ENCODE measurements at regions not wholly inside any gene's neighbourhood (a gene's known extent, or its start where the extent isn't known, plus 50 kb on each side); places are given as distances from the start of the nearest gene placed in this dataset.

DNA sequence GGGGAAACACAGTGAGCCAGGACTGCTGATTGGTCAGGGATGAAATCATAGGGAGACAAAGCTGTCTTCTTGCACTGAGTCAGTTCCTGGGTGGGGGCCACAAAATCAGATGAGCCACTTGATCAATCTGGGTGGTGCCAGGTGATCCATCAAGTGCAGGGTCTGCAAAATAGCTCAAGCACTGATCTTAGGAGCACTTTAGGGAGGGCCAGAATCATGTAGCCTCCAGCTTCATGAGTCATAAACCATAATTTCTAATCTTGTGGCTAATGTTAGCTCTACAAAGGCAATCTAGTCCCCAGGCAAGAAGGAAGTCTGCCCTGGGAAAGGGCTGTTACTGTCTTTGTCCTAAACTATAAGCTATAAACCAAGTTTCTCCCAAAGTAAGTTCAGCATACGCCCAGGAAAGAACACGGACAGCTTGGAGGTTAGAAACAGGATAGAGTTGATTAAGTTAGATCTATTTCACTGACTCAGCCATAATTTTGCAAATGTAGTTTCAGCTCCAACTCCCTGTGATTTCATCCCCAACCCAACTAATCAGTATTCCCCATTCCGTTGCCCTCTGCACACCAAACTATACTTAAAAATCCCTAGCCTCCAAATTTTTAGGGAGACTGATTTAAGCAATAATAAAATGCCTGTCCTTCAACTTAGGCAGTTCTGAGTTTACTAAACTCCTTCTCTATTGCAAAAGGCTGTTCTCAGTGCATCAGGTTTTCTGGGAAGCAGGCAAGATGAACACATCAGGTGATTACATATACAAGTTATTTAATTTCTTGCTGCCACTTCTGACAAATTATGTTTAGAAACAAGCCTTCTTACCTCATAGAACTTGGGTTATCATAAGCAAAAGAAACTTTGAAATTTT lies 226.9 kb upstream of the SPOPL start:
- H3K36me3 ChIP-seq (replicated peaks in 1 of 2; ENCODE audit: control insufficient read depth in 1 of 2, insufficient read depth in 2 of 2, low read length in 2 of 2) = no peaks in the 10 kb centered on the region
- no peaks in the 10 kb centered on the region for H3K4me1 Mint-ChIP-seq
- no peak overlapping the region for H2AFZ ChIP-seq (ENCODE audit: insufficient read depth, low read depth, low read length, poor library complexity, severe bottlenecking)
- H3K27ac Mint-ChIP-seq = peak overlapping the region in 1 of 7 donors; percentile 21
- peaks cover 0 to 6% (median 1%) of the 10 kb centered on the region in 7 donors for H3K9me3 Mint-ChIP-seq
- H3K9me3 ChIP-seq (replicated peaks in 1 of 2; ENCODE audit: control insufficient read depth in 1 of 2, insufficient read depth in 1 of 2, low read length in 2 of 2) = no peaks in the 10 kb centered on the region
- H3K27me3 Mint-ChIP-seq (ENCODE audit: low read depth in 3 of 3) = no peaks in the 10 kb centered on the region
- TF ChIP-seq, protein P1, sequence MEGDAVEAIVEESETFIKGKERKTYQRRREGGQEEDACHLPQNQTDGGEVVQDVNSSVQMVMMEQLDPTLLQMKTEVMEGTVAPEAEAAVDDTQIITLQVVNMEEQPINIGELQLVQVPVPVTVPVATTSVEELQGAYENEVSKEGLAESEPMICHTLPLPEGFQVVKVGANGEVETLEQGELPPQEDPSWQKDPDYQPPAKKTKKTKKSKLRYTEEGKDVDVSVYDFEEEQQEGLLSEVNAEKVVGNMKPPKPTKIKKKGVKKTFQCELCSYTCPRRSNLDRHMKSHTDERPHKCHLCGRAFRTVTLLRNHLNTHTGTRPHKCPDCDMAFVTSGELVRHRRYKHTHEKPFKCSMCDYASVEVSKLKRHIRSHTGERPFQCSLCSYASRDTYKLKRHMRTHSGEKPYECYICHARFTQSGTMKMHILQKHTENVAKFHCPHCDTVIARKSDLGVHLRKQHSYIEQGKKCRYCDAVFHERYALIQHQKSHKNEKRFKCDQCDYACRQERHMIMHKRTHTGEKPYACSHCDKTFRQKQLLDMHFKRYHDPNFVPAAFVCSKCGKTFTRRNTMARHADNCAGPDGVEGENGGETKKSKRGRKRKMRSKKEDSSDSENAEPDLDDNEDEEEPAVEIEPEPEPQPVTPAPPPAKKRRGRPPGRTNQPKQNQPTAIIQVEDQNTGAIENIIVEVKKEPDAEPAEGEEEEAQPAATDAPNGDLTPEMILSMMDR (IDR thresholded peaks at IDR 0.05) = no peak
- intact Hi-C loops (cut with micrococcal nuclease) = no loop called here
- H3K4me3 Mint-ChIP-seq = no peak overlapping the region
- H3K4me1 ChIP-seq (ENCODE audit: control insufficient read depth in 1 of 2, insufficient read depth in 2 of 2, low read length in 2 of 2) = no peaks in the 10 kb centered on the region
- no peak overlapping the region for H3K9ac ChIP-seq (ENCODE audit: insufficient read depth, low read length, poor library complexity, severe bottlenecking)
- no peak for DNase-seq
- no peaks in the 10 kb centered on the region for H3K27me3 ChIP-seq (ENCODE audit: control insufficient read depth in 2 of 2, insufficient read depth in 2 of 2, low read length in 2 of 2)
- H3K36me3 Mint-ChIP-seq = no peaks in the 10 kb centered on the region
- no peak overlapping the region for H3K4me2 ChIP-seq (replicated peaks; ENCODE audit: extremely low read depth, low read length, poor library complexity, severe bottlenecking)
- H3K79me2 ChIP-seq (ENCODE audit: insufficient read depth, low read length) = no peaks in the 10 kb centered on the region
- H3K4me3 ChIP-seq (replicated peaks in 1 of 3; ENCODE audit: low read depth in 2 of 3, low read length in 3 of 3) = no peak overlapping the region
- no peaks in the 10 kb centered on the region for H4K20me1 ChIP-seq (ENCODE audit: insufficient read depth, low read length)
- 83% methylated on average over 1 of the region's 3 CpGs for WGBS (ENCODE audit: insufficient coverage)
- no peak overlapping the region for H3K27ac ChIP-seq (ENCODE audit: low read depth in 1 of 2, low read length in 2 of 2)

DNA sequence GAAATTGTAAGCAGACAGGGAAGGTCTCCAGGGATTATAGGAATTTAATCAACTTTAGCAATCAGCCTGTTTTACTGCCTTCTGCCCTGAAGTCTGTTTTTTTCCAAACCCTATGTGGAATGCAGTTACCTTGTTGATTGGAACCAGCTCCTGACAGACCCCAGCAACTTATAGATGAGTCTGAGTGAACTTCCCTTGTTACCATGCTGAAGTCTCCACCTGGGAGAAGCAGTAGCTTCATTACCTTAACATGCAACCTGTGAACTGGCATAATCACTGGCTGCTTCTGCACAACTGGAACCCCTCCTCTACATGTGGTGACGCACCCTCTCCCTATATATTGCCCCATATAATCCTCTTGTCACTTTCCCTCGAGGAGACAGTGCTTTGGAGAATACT lies 226.3 kb upstream of the SPOPL start:
- Histone ChIP-seq H3K27me3 (ENCODE audit: control insufficient read depth in 2 of 2, insufficient read depth in 2 of 2, low read length in 2 of 2) (no peaks in the 10 kb centered on the region), H3K9me3 (replicated peaks in 1 of 2; ENCODE audit: control insufficient read depth in 1 of 2, insufficient read depth in 1 of 2, low read length in 2 of 2) (no peaks in the 10 kb centered on the region), H2AFZ (ENCODE audit: insufficient read depth, low read depth, low read length, poor library complexity, severe bottlenecking) (no peak overlapping the region), H3K4me1 (ENCODE audit: control insufficient read depth in 1 of 2, insufficient read depth in 2 of 2, low read length in 2 of 2) (no peaks in the 10 kb centered on the region), H3K27ac (ENCODE audit: low read depth in 1 of 2, low read length in 2 of 2) (no peak overlapping the region), H3K4me3 (replicated peaks in 1 of 3; ENCODE audit: low read depth in 2 of 3, low read length in 3 of 3) (no peak overlapping the region), H4K20me1 (ENCODE audit: insufficient read depth, low read length) (no peaks in the 10 kb centered on the region), H3K36me3 (replicated peaks in 1 of 2; ENCODE audit: control insufficient read depth in 1 of 2, insufficient read depth in 2 of 2, low read length in 2 of 2) (no peaks in the 10 kb centered on the region), H3K4me2 (replicated peaks; ENCODE audit: extremely low read depth, low read length, poor library complexity, severe bottlenecking) (no peak overlapping the region), H3K79me2 (ENCODE audit: insufficient read depth, low read length) (no peaks in the 10 kb centered on the region), H3K9ac (ENCODE audit: insufficient read depth, low read length, poor library complexity, severe bottlenecking) (no peak overlapping the region)
- TF ChIP-seq, protein P1 (IDR thresholded peaks at IDR 0.05) = no peak
- Mint-ChIP-seq H3K4me3 (no peak overlapping the region), H3K4me1 (no peaks in the 10 kb centered on the region), H3K27me3 (ENCODE audit: low read depth in 3 of 3) (no peaks in the 10 kb centered on the region), H3K27ac (no peak overlapping the region), H3K36me3 (no peaks in the 10 kb centered on the region), H3K9me3 (peaks cover 0 to 6% (median 1%) of the 10 kb centered on the region in 7 donors)
- WGBS (ENCODE audit: insufficient coverage) = 100% methylated on average over 1 of the region's 2 CpGs
- DNase-seq = no peak
- intact Hi-C loops (cut with micrococcal nuclease) = no loop called here

Data from CD14-positive monocyte (primary cell).